Astrocyte (in vitro differentiated cells and primary cell): ENCODE measurements at regions not wholly inside any gene's neighbourhood (a gene's known extent, or its start where the extent isn't known, plus 50 kb on each side); places are given as distances from the start of the nearest gene placed in this dataset.

Experiments used
- DNase-seq: peaks from one replicate; pipeline ENCODE4 v3.0.0-alpha.2; 2010; ENCODE audit warnings: low read depth
- FAIRE-seq: peaks from 2 replicates; lab custom pipeline; 2011; peaks lifted over from hg19 to GRCh38; lab: Jason Lieb, UNC
- H2AFZ ChIP-seq: 2 replicates; pipeline ENCODE4 v1.6.0; 2012; ENCODE audit warnings: low read depth, low read length, inconsistent platforms
- H3K27ac ChIP-seq: 2 replicates; pipeline ENCODE4 v1.5.1; 2011; ENCODE audit warnings: low read depth, low read length, inconsistent platforms
- H3K27me3 ChIP-seq: 2 replicates; pipeline ENCODE4 v1.6.0; 2011; ENCODE audit warnings: low read length, inconsistent platforms; ENCODE audit not compliant: insufficient read depth
- H3K36me3 ChIP-seq: 2 replicates; pipeline ENCODE4 v1.5.1; 2011; ENCODE audit warnings: low read length, inconsistent platforms; ENCODE audit not compliant: insufficient read depth
- H3K4me1 ChIP-seq: 2 replicates; pipeline ENCODE4 v1.5.1; 2011; ENCODE audit warnings: low read length, inconsistent platforms; ENCODE audit not compliant: insufficient read depth
- H3K4me2 ChIP-seq: 2 replicates; pipeline ENCODE4 v1.6.0; 2012; ENCODE audit warnings: low read length, inconsistent platforms
- H3K4me3 ChIP-seq: 2 replicates; pipeline ENCODE4 v1.5.1; 2011; ENCODE audit warnings: low read depth, mild to moderate bottlenecking, low read length, inconsistent platforms; ENCODE audit not compliant: insufficient read depth
- H3K79me2 ChIP-seq: 2 replicates; pipeline ENCODE4 v1.6.0; 2012; ENCODE audit warnings: mild to moderate bottlenecking, low read length, inconsistent platforms; ENCODE audit not compliant: insufficient read depth
- H3K9ac ChIP-seq: 2 replicates; pipeline ENCODE4 v1.6.0; 2012; ENCODE audit warnings: mild to moderate bottlenecking, low read length, inconsistent platforms
- H3K9me3 ChIP-seq: 2 replicates; pipeline ENCODE4 v1.5.1; 2012; ENCODE audit warnings: low read depth, mild to moderate bottlenecking, low read length, inconsistent platforms; ENCODE audit not compliant: insufficient read depth
- H4K20me1 ChIP-seq: 2 replicates; pipeline ENCODE4 v1.6.0; 2012; ENCODE audit warnings: low read length, inconsistent platforms; ENCODE audit not compliant: insufficient read depth
- H3K27ac Mint-ChIP-seq: one replicate; pipeline ENCODE4 v1.8.0; 2021; ENCODE audit warnings: mild to moderate bottlenecking, mixed read lengths; ENCODE audit not compliant: unreplicated experiment
- H3K27me3 Mint-ChIP-seq: one replicate; pipeline ENCODE4 v1.8.0; 2021; ENCODE audit warnings: low read depth, mixed read lengths; ENCODE audit not compliant: unreplicated experiment
- H3K36me3 Mint-ChIP-seq: one replicate; pipeline ENCODE4 v1.8.0; 2021; ENCODE audit warnings: low read depth, mixed read lengths; ENCODE audit not compliant: unreplicated experiment
- H3K4me1 Mint-ChIP-seq: one replicate; pipeline ENCODE4 v1.8.0; 2021; ENCODE audit warnings: low read depth, mixed read lengths; ENCODE audit not compliant: unreplicated experiment
- H3K4me3 Mint-ChIP-seq: one replicate; pipeline ENCODE4 v1.8.0; 2021; ENCODE audit warnings: mild to moderate bottlenecking, moderate library complexity, mixed read lengths; ENCODE audit not compliant: unreplicated experiment
- H3K9me3 Mint-ChIP-seq: one replicate; pipeline ENCODE4 v1.8.0; 2021; ENCODE audit warnings: mild to moderate bottlenecking, mixed read lengths; ENCODE audit not compliant: unreplicated experiment
- CTCF ChIP-seq: IDR thresholded peaks from 2 replicates; pipeline ENCODE4 v1.5.1; 2011; ENCODE audit warnings: low read depth, mild to moderate bottlenecking, inconsistent platforms, low read length, moderate library complexity; ENCODE audit not compliant: insufficient read depth
- EZH2 ChIP-seq: IDR thresholded peaks from 2 replicates; pipeline ENCODE4 v1.6.1; 2012; ENCODE audit warnings: mild to moderate bottlenecking, low read length, inconsistent platforms; ENCODE audit not compliant: insufficient read depth

- Mint-ChIP-seq H3K27ac (no peak overlapping the region), H3K4me1 (no peaks in the 10 kb centered on the region), H3K36me3 (peaks cover 4% of the 10 kb centered on the region), H3K9me3 (peaks cover 29% of the 10 kb centered on the region), H3K27me3 (peaks cover 22% of the 10 kb centered on the region), H3K4me3 (no peak overlapping the region)
- Histone ChIP-seq H3K79me2 (no peaks in the 10 kb centered on the region), H2AFZ (no peak overlapping the region), H3K36me3 (no peaks in the 10 kb centered on the region), H3K9me3 (peaks cover 13% of the 10 kb centered on the region), H3K27me3 (peaks cover 4% of the 10 kb centered on the region), H3K9ac (no peak overlapping the region), H3K4me1 (no peaks in the 10 kb centered on the region), H3K4me3 (no peak overlapping the region), H3K27ac (no peak overlapping the region), H4K20me1 (no peaks in the 10 kb centered on the region), H3K4me2 (no peak overlapping the region)
- no peak for DNase-seq
- no peak for FAIRE-seq
- TF ChIP-seq CTCF: no peak
- no peak for TF ChIP-seq EZH2
Measured at GRCh38 chr22:44423556-44424358, 74.3 kb downstream of the RTL6 start.

- Mint-ChIP-seq H3K4me1 (no peaks in the 10 kb centered on the region), H3K4me3 (no peak overlapping the region), H3K9me3 (peaks cover 34% of the 10 kb centered on the region), H3K36me3 (peaks cover 4% of the 10 kb centered on the region), H3K27ac (no peak overlapping the region), H3K27me3 (peaks cover 18% of the 10 kb centered on the region)
- no peak for DNase-seq
- no peak for FAIRE-seq
- no peaks in the 10 kb centered on the region for H4K20me1 ChIP-seq
- no peaks in the 10 kb centered on the region for H3K4me1 ChIP-seq
- H3K36me3 ChIP-seq: no peaks in the 10 kb centered on the region
- H3K9me3 ChIP-seq: peaks cover 13% of the 10 kb centered on the region
- H3K4me2 ChIP-seq: no peak overlapping the region
- H2AFZ ChIP-seq: no peak overlapping the region
- H3K9ac ChIP-seq: no peak overlapping the region
- no peaks in the 10 kb centered on the region for H3K79me2 ChIP-seq
- TF ChIP-seq CTCF: no peak
- TF ChIP-seq EZH2: no peak
- peaks cover 4% of the 10 kb centered on the region for H3K27me3 ChIP-seq
- H3K27ac ChIP-seq: no peak overlapping the region
- H3K4me3 ChIP-seq: no peak overlapping the region
Measured at GRCh38 chr22:44422746-44423380, 75.2 kb downstream of the RTL6 start.

- no peak overlapping the region for H3K27ac ChIP-seq
- H4K20me1 ChIP-seq: no peaks in the 10 kb centered on the region
- H3K9ac ChIP-seq: no peak overlapping the region
- peaks cover 4% of the 10 kb centered on the region for H3K27me3 ChIP-seq
- H3K36me3 Mint-ChIP-seq: peaks cover 4% of the 10 kb centered on the region
- H3K79me2 ChIP-seq: no peaks in the 10 kb centered on the region
- no peak for FAIRE-seq
- H3K4me1 Mint-ChIP-seq: no peaks in the 10 kb centered on the region
- no peaks in the 10 kb centered on the region for H3K4me1 ChIP-seq
- H3K27ac Mint-ChIP-seq: no peak overlapping the region
- peak; percentile 30 for DNase-seq
- no peak overlapping the region for H3K4me3 ChIP-seq
- peaks cover 13% of the 10 kb centered on the region for H3K27me3 Mint-ChIP-seq
- peaks cover 32% of the 10 kb centered on the region for H3K9me3 Mint-ChIP-seq
- no peaks in the 10 kb centered on the region for H3K36me3 ChIP-seq
- H3K9me3 ChIP-seq: peaks cover 13% of the 10 kb centered on the region
- no peak overlapping the region for H3K4me3 Mint-ChIP-seq
- TF ChIP-seq CTCF (no peak), EZH2 (no peak)
- no peak overlapping the region for H3K4me2 ChIP-seq
- H2AFZ ChIP-seq: no peak overlapping the region
Measured at GRCh38 chr22:44419429-44419828, 78.6 kb downstream of the RTL6 start.
